ENCODE measurements at regions not wholly inside any gene's neighbourhood (a gene's known extent, or its start where the extent isn't known, plus 50 kb on each side); places are given as distances from the start of the nearest gene placed in this dataset.

DNA sequence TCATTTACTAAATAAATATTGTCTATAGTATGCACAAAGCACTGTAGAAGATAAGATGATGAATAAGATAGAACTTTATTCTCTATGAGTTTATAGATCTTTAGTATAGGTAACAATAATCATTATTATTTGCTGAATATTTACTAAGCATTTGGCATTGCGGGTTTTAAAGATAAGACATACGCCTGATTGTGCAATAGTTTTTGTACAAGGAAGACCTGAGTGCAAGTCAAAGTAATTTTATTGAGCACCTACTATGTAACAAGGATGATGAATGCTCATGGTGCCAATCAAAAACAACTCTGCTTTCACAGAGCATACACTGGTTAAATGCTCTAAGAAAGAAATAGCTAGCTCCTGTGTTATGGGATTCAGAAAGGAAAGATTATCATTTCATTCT is 1461.7 kb upstream of the FLRT2 start (continued):
- TF ChIP-seq GLIS1 (tag by site-specific recombination; IDR thresholded peaks at IDR 0.05) = no peak
- no peak for TF ChIP-seq ZNF76 (tag by site-specific recombination; IDR thresholded peaks at IDR 0.05; ENCODE audit: borderline replicate concordance, low read depth)
- TF ChIP-seq ZNF768 (tag by site-specific recombination; IDR thresholded peaks at IDR 0.05) = no peak
- no peak for TF ChIP-seq ZNF558 (tag by site-specific recombination; IDR thresholded peaks at IDR 0.05)
- TF ChIP-seq, protein P1, sequence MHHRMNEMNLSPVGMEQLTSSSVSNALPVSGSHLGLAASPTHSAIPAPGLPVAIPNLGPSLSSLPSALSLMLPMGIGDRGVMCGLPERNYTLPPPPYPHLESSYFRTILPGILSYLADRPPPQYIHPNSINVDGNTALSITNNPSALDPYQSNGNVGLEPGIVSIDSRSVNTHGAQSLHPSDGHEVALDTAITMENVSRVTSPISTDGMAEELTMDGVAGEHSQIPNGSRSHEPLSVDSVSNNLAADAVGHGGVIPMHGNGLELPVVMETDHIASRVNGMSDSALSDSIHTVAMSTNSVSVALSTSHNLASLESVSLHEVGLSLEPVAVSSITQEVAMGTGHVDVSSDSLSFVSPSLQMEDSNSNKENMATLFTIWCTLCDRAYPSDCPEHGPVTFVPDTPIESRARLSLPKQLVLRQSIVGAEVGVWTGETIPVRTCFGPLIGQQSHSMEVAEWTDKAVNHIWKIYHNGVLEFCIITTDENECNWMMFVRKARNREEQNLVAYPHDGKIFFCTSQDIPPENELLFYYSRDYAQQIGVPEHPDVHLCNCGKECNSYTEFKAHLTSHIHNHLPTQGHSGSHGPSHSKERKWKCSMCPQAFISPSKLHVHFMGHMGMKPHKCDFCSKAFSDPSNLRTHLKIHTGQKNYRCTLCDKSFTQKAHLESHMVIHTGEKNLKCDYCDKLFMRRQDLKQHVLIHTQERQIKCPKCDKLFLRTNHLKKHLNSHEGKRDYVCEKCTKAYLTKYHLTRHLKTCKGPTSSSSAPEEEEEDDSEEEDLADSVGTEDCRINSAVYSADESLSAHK (tag by site-specific recombination; IDR thresholded peaks at IDR 0.05) = no peak
- TF ChIP-seq YY1 (tag by site-specific recombination; IDR thresholded peaks at IDR 0.05) = no peak
- TF ChIP-seq ZNF248 (tag by site-specific recombination; IDR thresholded peaks at IDR 0.05) = no peak
- no peak for TF ChIP-seq ZFP41 (tag by site-specific recombination; IDR thresholded peaks at IDR 0.05; ENCODE audit: borderline replicate concordance)
- no peak for TF ChIP-seq ZNF658 (tag by site-specific recombination; IDR thresholded peaks at IDR 0.05)
- TF ChIP-seq ZNF221 (tag by site-specific recombination; IDR thresholded peaks at IDR 0.05; ENCODE audit: borderline replicate concordance) = no peak
- TF ChIP-seq ZNF223 (tag by site-specific recombination; IDR thresholded peaks at IDR 0.05) = no peak
- TF ChIP-seq ZNF626 (tag by site-specific recombination; IDR thresholded peaks at IDR 0.05) = no peak
- TF ChIP-seq, protein P2, sequence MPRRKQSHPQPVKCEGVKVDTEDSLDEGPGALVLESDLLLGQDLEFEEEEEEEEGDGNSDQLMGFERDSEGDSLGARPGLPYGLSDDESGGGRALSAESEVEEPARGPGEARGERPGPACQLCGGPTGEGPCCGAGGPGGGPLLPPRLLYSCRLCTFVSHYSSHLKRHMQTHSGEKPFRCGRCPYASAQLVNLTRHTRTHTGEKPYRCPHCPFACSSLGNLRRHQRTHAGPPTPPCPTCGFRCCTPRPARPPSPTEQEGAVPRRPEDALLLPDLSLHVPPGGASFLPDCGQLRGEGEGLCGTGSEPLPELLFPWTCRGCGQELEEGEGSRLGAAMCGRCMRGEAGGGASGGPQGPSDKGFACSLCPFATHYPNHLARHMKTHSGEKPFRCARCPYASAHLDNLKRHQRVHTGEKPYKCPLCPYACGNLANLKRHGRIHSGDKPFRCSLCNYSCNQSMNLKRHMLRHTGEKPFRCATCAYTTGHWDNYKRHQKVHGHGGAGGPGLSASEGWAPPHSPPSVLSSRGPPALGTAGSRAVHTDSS (tag by site-specific recombination; IDR thresholded peaks at IDR 0.05) = no peak

DNA sequence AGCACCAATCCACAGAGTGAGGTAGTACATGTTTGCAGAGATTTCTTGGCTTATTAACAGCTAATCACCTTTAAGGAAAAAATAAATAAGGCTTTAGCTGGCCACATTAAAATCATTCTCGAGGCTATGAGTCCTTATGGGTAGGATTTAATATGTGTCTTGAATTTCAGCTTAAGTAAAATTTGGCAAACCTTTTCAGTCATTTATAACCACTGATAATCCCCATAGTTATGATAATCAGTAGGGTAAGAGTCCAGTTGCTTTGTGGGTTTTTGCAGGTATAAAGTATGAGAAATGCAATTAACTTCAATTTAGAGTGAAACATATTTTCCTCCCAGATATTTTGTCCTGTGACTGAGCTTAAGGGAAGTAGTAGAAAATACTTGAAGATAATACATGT is 1458.9 kb upstream of the FLRT2 start:
- TF ChIP-seq ZNF571 (tag by site-specific recombination; IDR thresholded peaks at IDR 0.05) = no peak
- TF ChIP-seq, protein P3, sequence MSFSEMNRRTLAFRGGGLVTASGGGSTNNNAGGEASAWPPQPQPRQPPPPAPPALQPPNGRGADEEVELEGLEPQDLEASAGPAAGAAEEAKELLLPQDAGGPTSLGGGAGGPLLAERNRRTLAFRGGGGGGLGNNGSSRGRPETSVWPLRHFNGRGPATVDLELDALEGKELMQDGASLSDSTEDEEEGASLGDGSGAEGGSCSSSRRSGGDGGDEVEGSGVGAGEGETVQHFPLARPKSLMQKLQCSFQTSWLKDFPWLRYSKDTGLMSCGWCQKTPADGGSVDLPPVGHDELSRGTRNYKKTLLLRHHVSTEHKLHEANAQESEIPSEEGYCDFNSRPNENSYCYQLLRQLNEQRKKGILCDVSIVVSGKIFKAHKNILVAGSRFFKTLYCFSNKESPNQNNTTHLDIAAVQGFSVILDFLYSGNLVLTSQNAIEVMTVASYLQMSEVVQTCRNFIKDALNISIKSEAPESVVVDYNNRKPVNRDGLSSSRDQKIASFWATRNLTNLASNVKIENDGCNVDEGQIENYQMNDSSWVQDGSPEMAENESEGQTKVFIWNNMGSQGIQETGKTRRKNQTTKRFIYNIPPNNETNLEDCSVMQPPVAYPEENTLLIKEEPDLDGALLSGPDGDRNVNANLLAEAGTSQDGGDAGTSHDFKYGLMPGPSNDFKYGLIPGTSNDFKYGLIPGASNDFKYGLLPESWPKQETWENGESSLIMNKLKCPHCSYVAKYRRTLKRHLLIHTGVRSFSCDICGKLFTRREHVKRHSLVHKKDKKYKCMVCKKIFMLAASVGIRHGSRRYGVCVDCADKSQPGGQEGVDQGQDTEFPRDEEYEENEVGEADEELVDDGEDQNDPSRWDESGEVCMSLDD (tag by site-specific recombination; IDR thresholded peaks at IDR 0.05) = no peak
- CTCF ChIA-PET = interaction anchor here (0.6 kb wide), 1 partner anchor 22 kb away, joined by 3 read pairs; no protein-coding TSS in a partner anchor

DNA sequence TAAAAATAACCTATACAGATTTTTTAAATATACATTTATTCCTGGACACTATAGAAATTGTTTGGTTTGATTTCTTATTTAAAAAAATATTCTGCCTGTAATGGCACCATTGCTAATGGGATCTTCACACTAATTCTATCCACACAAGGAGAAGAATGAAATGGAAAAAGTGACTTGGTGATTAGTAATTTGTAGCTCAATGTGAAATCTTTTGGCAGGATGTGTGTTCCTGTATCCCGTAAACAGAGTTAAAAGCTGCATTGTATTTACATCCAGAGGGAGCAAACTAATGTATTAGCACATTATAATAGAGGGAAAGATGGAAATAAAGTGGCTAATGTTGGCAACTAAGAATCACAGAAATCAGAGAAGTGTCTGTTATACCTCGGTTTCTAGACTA is 1455.3 kb upstream of the FLRT2 start:
- Histone ChIP-seq H3K9me3 (ENCODE audit: control insufficient read depth, insufficient read depth, low read depth, low read length) (no peaks in the 10 kb centered on the region), H3K4me3 (ENCODE audit: low read depth, low read length) (no peak overlapping the region), H3K27ac (ENCODE audit: extremely low read depth, low read depth, low read length) (no peak overlapping the region), H3K36me3 (ENCODE audit: control insufficient read depth in 2 of 2, insufficient read depth in 1 of 2, low read length in 2 of 2) (no peaks in the 10 kb centered on the region), H3K4me1 (ENCODE audit: control insufficient read depth, insufficient read depth, low read length) (no peaks in the 10 kb centered on the region)
- ChIA-PET CTCF (no interaction called here), POLR2A (no interaction called here)
- TF ChIP-seq, protein P4, sequence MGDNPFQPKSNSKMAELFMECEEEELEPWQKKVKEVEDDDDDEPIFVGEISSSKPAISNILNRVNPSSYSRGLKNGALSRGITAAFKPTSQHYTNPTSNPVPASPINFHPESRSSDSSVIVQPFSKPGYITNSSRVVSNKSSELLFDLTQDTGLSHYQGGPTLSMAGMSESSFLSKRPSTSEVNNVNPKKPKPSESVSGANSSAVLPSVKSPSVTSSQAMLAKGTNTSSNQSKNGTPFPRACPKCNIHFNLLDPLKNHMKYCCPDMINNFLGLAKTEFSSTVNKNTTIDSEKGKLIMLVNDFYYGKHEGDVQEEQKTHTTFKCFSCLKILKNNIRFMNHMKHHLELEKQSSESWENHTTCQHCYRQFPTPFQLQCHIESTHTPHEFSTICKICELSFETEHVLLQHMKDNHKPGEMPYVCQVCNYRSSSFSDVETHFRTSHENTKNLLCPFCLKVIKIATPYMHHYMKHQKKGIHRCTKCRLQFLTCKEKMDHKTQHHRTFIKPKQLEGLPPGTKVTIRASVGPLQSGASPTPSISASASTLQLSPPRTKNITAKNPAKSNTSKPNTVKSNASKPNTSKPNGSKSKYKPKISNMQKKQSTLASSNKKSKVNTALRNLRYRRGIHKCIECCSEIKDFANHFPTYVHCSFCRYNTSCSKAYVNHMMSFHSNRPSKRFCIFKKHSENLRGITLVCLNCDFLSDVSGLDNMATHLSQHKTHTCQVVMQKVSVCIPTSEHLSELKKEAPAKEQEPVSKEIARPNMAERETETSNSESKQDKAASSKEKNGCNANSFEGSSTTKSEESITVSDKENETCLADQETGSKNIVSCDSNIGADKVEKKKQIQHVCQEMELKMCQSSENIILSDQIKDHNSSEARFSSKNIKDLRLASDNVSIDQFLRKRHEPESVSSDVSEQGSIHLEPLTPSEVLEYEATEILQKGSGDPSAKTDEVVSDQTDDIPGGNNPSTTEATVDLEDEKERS (tag by site-specific recombination; IDR thresholded peaks at IDR 0.05) = no peak
- TF ChIP-seq HOXD13 (CRISPR knock-in tag; IDR thresholded peaks at IDR 0.05; ENCODE audit: borderline replicate concordance) = no peak
- TF ChIP-seq ZNF19 (tag by site-specific recombination; IDR thresholded peaks at IDR 0.05; ENCODE audit: low read depth) = no peak
- TF ChIP-seq ZNF549 (tag by site-specific recombination; IDR thresholded peaks at IDR 0.05) = no peak
- no peak for TF ChIP-seq SCRT2 (tag by site-specific recombination; IDR thresholded peaks at IDR 0.05)
- no peak for TF ChIP-seq ZSCAN30 (tag by site-specific recombination; IDR thresholded peaks at IDR 0.05)
- no peak for TF ChIP-seq ZNF174 (tag by site-specific recombination; IDR thresholded peaks at IDR 0.05)
- TF ChIP-seq ZNF416 (tag by site-specific recombination; IDR thresholded peaks at IDR 0.05) = no peak
- TF ChIP-seq KLF1 (tag by site-specific recombination; IDR thresholded peaks at IDR 0.05) = no peak
- TF ChIP-seq ZNF324 (tag by site-specific recombination; IDR thresholded peaks at IDR 0.05) = no peak
- TF ChIP-seq ZNF202 (tag by site-specific recombination; IDR thresholded peaks at IDR 0.05; ENCODE audit: borderline replicate concordance) = no peak

More for the DNA sequence above, 1458.9 kb upstream of the FLRT2 start:
- Histone ChIP-seq H3K9me3 (ENCODE audit: control insufficient read depth, insufficient read depth, low read depth, low read length) (no peaks in the 10 kb centered on the region), H3K4me1 (ENCODE audit: control insufficient read depth, insufficient read depth, low read length) (no peaks in the 10 kb centered on the region), H3K36me3 (ENCODE audit: control insufficient read depth in 2 of 2, insufficient read depth in 1 of 2, low read length in 2 of 2) (no peaks in the 10 kb centered on the region), H3K4me3 (ENCODE audit: low read depth, low read length) (no peak overlapping the region), H3K27ac (ENCODE audit: extremely low read depth, low read depth, low read length) (no peak overlapping the region)
- POLR2A ChIA-PET = no interaction called here
